ENCODE measurements at regions not wholly inside any gene's neighbourhood (a gene's known extent, or its start where the extent isn't known, plus 50 kb on each side); places are given as distances from the start of the nearest gene placed in this dataset.
"Not testable (repeated sequence)": the region's sequence is repeated elsewhere in the genome, so short reads cannot be mapped to it uniquely, and the experiment has no call there.

DNA sequence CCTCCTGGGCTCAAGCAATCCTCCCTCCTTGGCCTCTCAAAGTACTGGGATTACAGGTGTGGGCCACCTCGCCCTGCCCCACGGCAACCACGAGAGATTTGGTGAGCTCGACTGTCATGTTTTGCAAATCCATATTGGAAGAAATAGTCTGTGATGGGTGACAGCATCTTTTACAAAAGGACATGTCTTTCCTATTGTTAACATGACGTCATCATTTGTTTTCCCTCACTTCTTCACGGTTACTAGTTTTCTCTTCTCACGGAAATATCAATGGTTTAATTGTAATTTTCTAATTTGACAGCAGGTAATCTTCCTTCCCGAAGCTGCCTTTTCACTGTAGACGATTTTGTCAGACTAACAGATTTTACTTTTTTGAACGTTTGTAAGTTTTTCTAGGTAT lies 110.8 kb upstream of the GREM2 start:
- no peak for DNase-seq

GRCh38 chr1:240720976-240721375 lies 109.0 kb upstream of the GREM2 start:
- no peak for DNase-seq

DNA sequence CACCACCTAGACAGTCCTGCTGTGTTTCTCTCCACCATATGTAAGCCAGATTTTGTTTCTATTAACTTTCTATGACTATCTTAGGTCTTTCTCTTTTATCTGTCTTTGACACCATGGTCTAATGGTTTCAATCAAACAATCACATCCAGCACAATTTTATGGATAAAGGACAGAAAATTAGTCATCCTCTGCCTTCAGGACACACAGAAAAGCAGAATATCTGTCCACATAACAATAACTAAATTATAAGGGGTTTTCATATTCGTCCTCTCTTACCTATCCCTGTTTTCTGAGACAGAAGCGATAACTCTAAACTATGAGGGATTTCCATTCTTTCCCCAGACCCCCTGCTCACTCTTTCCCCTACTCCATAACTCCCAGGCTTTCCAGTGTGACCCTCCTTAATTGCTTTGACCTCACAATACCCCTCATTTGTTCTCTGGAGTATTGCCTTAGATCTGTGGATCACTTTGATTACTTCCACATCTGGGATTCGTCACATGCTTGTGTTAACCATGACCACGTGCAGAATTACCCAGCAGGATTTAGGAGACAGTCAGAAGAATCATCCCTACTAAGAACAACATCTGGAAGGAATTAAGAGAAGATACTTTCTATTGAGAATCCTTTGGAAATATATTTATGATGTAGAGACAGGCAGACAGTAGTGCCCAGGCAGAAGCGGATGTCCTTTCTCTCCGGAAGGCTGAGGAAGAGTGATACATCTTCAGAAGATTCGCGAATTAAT lies 108.2 kb upstream of the GREM2 start:
- DNase-seq = no peak

GRCh38 chr1:240716538-240716937 lies 104.6 kb upstream of the GREM2 start:
- not testable (repeated sequence) for DNase-seq

GRCh38 chr1:240714568-240715292 lies 102.8 kb upstream of the GREM2 start:
- no peak for DNase-seq

DNA sequence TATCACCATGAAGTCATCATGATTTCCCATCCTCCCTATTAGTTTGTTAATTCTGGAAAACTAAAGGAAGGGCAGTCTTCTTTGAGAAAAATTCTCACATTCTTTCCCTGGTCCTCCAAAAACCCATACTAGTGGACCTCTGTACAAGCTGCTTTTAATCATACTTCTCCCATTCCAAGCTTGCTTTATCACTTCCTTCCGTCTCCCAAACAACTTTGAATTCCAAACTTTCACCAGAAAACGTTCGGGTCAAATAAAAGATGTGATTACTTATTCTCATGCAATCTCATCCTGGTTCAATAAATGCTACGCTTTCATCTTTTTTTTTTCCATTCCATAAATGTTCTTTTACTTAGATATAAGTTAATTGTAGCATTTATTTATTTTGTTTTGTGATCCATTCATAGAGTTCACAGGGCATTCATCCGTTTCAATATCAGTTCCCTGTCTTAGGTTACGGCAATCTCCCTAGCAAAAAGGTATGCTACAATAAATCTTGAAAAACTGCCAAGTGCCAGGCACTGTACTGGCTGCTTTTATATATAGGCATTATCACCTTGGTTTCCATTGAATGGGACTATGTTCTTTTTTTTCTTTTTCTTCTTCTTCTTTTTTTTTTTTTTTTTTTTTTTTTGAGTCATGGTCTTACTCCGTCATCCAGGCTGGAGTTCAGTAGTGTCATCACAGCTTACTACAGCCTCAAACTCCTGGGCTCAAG lies 100.2 kb upstream of the GREM2 start:
- DNase-seq = no peak

GRCh38 chr1:240711020-240711419 lies 99.1 kb upstream of the GREM2 start:
- DNase-seq = no peak

DNA sequence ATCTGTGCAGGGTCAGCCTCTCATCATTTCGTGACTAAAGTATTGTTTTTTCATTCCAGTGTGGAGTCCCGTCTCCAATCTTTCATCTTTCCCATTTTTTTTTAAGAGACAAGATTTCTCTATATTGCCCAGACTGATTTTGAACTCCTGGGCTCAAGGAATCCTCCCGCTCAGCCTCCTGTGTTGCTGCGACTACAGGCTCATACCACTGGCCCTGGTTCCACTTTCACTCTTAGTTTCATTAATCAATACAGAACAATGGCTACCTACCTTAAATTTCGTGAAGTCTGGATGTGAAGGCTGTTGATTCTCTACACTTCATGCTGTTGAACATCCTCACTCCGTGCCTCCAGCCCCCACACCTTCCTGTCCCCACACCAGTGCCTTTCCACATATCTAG lies 97.7 kb upstream of the GREM2 start:
- no peak for DNase-seq

DNA sequence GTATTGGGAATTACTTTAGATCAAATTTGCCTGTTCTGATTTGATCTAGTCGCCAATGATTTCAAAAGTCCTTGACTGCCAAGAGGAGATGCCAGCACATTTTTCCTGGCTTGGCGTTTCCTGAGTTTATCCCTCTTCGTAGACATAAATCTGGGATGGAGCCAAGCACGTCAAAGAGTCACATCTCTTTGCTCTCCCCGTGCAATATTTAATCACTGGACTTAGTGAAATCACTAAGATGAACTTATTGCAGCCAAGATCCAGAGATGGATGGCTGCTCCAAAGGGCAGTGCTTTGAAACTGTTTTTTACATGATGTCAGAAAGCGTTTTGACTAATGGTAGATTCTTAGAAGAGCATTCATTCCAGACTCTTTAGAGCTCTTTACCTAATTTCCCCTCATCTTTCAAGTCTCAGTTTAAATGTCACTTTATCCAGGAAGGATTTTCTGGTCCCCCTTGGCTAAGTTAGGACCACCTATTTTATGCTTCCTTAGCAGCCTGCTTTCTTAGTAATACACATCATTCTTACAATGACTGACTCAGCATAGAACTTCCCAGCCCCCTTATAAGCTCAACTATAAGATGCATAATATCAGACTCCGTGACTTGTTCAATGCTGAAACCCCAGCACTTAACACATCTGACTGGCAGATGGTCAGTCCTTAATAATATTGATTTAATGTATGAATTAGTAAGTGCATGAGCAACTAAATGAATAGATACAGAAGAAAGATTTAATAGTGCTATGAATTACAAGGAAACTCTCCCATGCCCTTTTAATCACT lies 94.4 kb upstream of the GREM2 start:
- DNase-seq = no peak

DNA sequence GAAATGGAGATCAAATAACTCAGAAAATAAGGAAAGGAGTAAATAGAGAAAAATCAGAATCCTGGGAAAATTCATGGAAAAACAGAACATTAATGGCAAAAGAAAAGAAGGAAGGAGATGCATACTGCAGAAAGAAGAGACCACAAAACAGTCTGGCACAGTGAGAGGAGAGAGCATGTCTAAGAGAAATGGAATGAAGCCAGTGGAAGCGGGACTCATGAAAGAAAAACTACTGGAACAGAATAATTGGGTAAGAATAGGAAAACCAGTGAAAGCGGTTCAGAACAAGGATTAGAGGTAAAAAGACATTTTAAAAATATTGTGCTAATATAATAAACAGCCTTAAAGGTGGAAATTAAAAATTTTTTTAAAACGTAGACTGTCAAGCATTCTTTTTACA lies 93.6 kb upstream of the GREM2 start:
- no peak for DNase-seq

GRCh38 chr1:240701412-240701811 lies 89.5 kb upstream of the GREM2 start:
- no peak for DNase-seq

DNA sequence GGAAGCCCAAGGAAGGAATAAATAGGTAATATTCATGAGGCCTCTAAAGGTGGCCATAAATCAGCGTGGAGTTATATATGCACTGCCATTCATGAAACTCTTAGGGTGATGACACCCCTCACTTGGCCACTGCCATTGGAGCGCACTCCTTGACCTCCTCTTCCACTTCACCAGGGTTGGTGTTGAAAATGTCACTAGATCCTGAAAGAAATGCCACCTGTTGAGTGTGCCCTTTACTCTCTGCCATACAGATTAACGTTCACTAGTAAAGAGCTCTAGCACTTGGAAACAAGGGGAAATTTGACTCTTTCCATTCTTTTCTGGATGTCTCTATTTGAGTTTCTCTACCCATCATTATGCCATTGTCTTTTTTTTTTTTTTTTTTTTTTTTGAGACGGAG lies 83.5 kb upstream of the GREM2 start:
- DNase-seq = no peak

- DNase-seq = no peak
Observed at GRCh38 chr1:240693844-240694243, 81.9 kb upstream of the GREM2 start.

- DNase-seq = no peak
Observed at GRCh38 chr1:240693036-240693435, 81.1 kb upstream of the GREM2 start.

DNA sequence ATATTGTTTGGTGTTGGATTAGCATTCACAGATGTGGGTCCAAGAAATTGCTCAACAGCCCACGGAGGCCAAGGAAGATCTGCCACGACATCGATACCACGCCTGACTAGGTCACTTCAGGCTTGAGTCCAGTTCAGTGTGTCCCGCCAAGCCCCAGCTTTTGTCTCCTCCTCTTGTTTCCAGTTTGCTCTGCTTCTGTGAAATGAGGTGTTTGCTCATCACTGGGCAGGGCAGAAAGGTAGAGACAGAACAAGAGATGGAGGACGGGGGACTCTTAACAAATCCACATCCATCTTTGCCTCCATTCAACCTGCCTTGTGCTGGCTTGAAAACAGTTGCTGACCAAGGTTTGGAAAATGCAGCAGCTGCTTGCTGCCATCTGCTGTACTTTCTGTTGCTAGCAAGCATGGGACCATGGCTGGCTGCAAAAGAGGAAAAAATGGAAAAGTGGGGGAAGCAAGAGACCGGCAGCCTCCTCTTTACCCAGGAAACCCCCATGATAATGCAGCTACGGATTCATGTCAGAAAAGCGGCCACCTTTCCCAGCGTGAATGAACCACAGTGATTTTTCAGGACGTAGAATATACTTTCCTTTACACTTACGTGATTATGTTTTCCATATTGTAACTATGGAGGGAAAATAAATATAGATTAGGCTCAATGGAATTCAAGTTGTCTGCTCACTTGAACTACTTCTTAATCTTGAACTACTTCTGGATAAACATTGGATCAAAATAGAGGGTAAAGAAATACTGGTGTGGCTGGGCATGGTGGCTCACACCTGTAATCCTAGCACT lies 80.2 kb upstream of the GREM2 start:
- DNase-seq = peak; percentile 72

- no peak for DNase-seq
Observed at GRCh38 chr1:240691501-240691900, 79.5 kb upstream of the GREM2 start.

- DNase-seq = no peak
Observed at GRCh38 chr1:240687820-240688219, 75.9 kb upstream of the GREM2 start.

- no peak for DNase-seq
Observed at GRCh38 chr1:240683576-240683975, 71.6 kb upstream of the GREM2 start.

DNA sequence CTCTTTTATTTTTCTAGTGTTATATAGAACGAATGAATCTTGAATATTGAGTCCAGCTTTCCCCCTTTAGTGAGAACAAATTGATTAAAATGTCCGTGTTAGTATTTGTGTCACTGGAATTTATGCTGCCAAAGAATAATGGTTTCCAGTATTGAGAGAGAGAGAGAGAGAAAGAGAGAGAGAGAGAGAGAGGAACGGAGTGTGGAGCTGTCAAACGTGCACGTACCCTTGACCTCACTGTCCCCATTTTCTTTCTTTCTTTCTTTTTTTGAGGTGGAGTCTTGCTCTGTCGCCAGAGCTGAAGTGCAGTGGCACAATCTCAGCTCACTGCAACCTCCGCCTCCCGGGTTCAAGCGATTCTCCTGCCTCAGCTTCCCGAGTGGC lies 70.9 kb upstream of the GREM2 start:
- no peak for DNase-seq

- no peak for DNase-seq
Observed at GRCh38 chr1:240682166-240682858, 70.4 kb upstream of the GREM2 start.

GRCh38 chr1:240672132-240672811 lies 60.3 kb upstream of the GREM2 start:
- DNase-seq = no peak
